ENCODE measurements at regions not wholly inside any gene's neighbourhood (a gene's known extent, or its start where the extent isn't known, plus 50 kb on each side); places are given as distances from the start of the nearest gene placed in this dataset.

GRCh38 chr16:65294165-65294564, 172.3 kb upstream of the CDH11 start:
- Histone ChIP-seq H3K9me3 (ENCODE audit: low read depth, low read length) (no peaks in the 10 kb centered on the region), H3K4me3 (no peak overlapping the region), H3K36me3 (ENCODE audit: insufficient read depth, low read length) (no peaks in the 10 kb centered on the region), H3K27ac (no peak overlapping the region), H3K9ac (ENCODE audit: insufficient read length) (no peak overlapping the region)
- no peak for DNase-seq (ENCODE audit: low read depth, low spot score)
- TF ChIP-seq POLR2AphosphoS5 (IDR thresholded peaks at IDR 0.05; ENCODE audit: borderline replicate concordance, low read depth, low read length) (no peak), EZH2 (IDR thresholded peaks at IDR 0.05) (no peak), FOXP2 (optimal IDR thresholded peaks at IDR 0.05; ENCODE audit: control extremely low read depth, extremely low read length, insufficient read depth) (no peak)

GRCh38 chr16:65289022-65289421, 167.2 kb upstream of the CDH11 start:
- Histone ChIP-seq H3K4me3 (no peak overlapping the region), H3K27ac (no peak overlapping the region), H3K9me3 (ENCODE audit: low read depth, low read length) (no peaks in the 10 kb centered on the region), H3K36me3 (ENCODE audit: insufficient read depth, low read length) (no peaks in the 10 kb centered on the region), H3K9ac (ENCODE audit: insufficient read length) (no peak overlapping the region)
- DNase-seq (ENCODE audit: low read depth, low spot score), result no peak
- TF ChIP-seq POLR2AphosphoS5 (IDR thresholded peaks at IDR 0.05; ENCODE audit: borderline replicate concordance, low read depth, low read length) (no peak), FOXP2 (optimal IDR thresholded peaks at IDR 0.05; ENCODE audit: control extremely low read depth, extremely low read length, insufficient read depth) (no peak), EZH2 (IDR thresholded peaks at IDR 0.05) (no peak)

GRCh38 chr16:65287307-65287706, 165.4 kb upstream of the CDH11 start:
- Histone ChIP-seq H3K4me3 (no peak overlapping the region), H3K27ac (no peak overlapping the region), H3K9me3 (ENCODE audit: low read depth, low read length) (no peaks in the 10 kb centered on the region), H3K36me3 (ENCODE audit: insufficient read depth, low read length) (no peaks in the 10 kb centered on the region), H3K9ac (ENCODE audit: insufficient read length) (no peak overlapping the region)
- TF ChIP-seq POLR2AphosphoS5 (IDR thresholded peaks at IDR 0.05; ENCODE audit: borderline replicate concordance, low read depth, low read length) (no peak), FOXP2 (optimal IDR thresholded peaks at IDR 0.05; ENCODE audit: control extremely low read depth, extremely low read length, insufficient read depth) (no peak), EZH2 (IDR thresholded peaks at IDR 0.05) (no peak)
- DNase-seq (ENCODE audit: low read depth, low spot score), result no peak

GRCh38 chr16:65285128-65286048, 163.5 kb upstream of the CDH11 start:
- DNase-seq (ENCODE audit: low read depth, low spot score), result no peak
- H3K9ac ChIP-seq (ENCODE audit: insufficient read length), result no peak overlapping the region

GRCh38 chr16:65284626-65285025, 162.8 kb upstream of the CDH11 start:
- TF ChIP-seq POLR2AphosphoS5 (IDR thresholded peaks at IDR 0.05; ENCODE audit: borderline replicate concordance, low read depth, low read length) (no peak), FOXP2 (optimal IDR thresholded peaks at IDR 0.05; ENCODE audit: control extremely low read depth, extremely low read length, insufficient read depth) (no peak), EZH2 (IDR thresholded peaks at IDR 0.05) (no peak)
- no peak for DNase-seq (ENCODE audit: low read depth, low spot score)
- H3K9ac ChIP-seq (ENCODE audit: insufficient read length), result no peak overlapping the region
- H3K36me3 ChIP-seq (ENCODE audit: insufficient read depth, low read length), result no peaks in the 10 kb centered on the region
- no peak overlapping the region for H3K4me3 ChIP-seq
- no peak overlapping the region for H3K27ac ChIP-seq
- no peaks in the 10 kb centered on the region for H3K9me3 ChIP-seq (ENCODE audit: low read depth, low read length)

More at GRCh38 chr16:65285128-65286048, 163.5 kb upstream of the CDH11 start:
- Histone ChIP-seq H3K4me3 (no peak overlapping the region), H3K36me3 (ENCODE audit: insufficient read depth, low read length) (no peaks in the 10 kb centered on the region), H3K9me3 (ENCODE audit: low read depth, low read length) (no peaks in the 10 kb centered on the region), H3K27ac (no peak overlapping the region)
- TF ChIP-seq POLR2AphosphoS5 (IDR thresholded peaks at IDR 0.05; ENCODE audit: borderline replicate concordance, low read depth, low read length) (no peak), FOXP2 (optimal IDR thresholded peaks at IDR 0.05; ENCODE audit: control extremely low read depth, extremely low read length, insufficient read depth) (no peak), EZH2 (IDR thresholded peaks at IDR 0.05) (no peak)

- TF ChIP-seq FOXP2 (optimal IDR thresholded peaks at IDR 0.05; ENCODE audit: control extremely low read depth, extremely low read length, insufficient read depth) (no peak), POLR2AphosphoS5 (IDR thresholded peaks at IDR 0.05; ENCODE audit: borderline replicate concordance, low read depth, low read length) (no peak), EZH2 (IDR thresholded peaks at IDR 0.05) (no peak)
- no peak for DNase-seq (ENCODE audit: low read depth, low spot score)
- Histone ChIP-seq H3K9me3 (ENCODE audit: low read depth, low read length) (no peaks in the 10 kb centered on the region), H3K27ac (no peak overlapping the region), H3K9ac (ENCODE audit: insufficient read length) (no peak overlapping the region), H3K4me3 (no peak overlapping the region), H3K36me3 (ENCODE audit: insufficient read depth, low read length) (no peaks in the 10 kb centered on the region)
Measured at GRCh38 chr16:65283181-65283651, 161.4 kb upstream of the CDH11 start.

- TF ChIP-seq POLR2AphosphoS5 (IDR thresholded peaks at IDR 0.05; ENCODE audit: borderline replicate concordance, low read depth, low read length) (no peak), EZH2 (IDR thresholded peaks at IDR 0.05) (no peak), FOXP2 (optimal IDR thresholded peaks at IDR 0.05; ENCODE audit: control extremely low read depth, extremely low read length, insufficient read depth) (no peak)
- Histone ChIP-seq H3K27ac (no peak overlapping the region), H3K36me3 (ENCODE audit: insufficient read depth, low read length) (no peaks in the 10 kb centered on the region), H3K9me3 (ENCODE audit: low read depth, low read length) (no peaks in the 10 kb centered on the region), H3K4me3 (no peak overlapping the region), H3K9ac (ENCODE audit: insufficient read length) (no peak overlapping the region)
- DNase-seq (ENCODE audit: low read depth, low spot score), result no peak
Measured at GRCh38 chr16:65281586-65281985, 159.7 kb upstream of the CDH11 start.

- no peaks in the 10 kb centered on the region for H3K36me3 ChIP-seq (ENCODE audit: insufficient read depth, low read length)
- no peak overlapping the region for H3K4me3 ChIP-seq
- DNase-seq (ENCODE audit: low read depth, low spot score), result no peak
- no peaks in the 10 kb centered on the region for H3K9me3 ChIP-seq (ENCODE audit: low read depth, low read length)
- no peak overlapping the region for H3K27ac ChIP-seq
- no peak for TF ChIP-seq EZH2 (IDR thresholded peaks at IDR 0.05)
- TF ChIP-seq FOXP2 (optimal IDR thresholded peaks at IDR 0.05; ENCODE audit: control extremely low read depth, extremely low read length, insufficient read depth), result no peak
- TF ChIP-seq POLR2AphosphoS5 (IDR thresholded peaks at IDR 0.05; ENCODE audit: borderline replicate concordance, low read depth, low read length), result no peak
- H3K9ac ChIP-seq (ENCODE audit: insufficient read length), result no peak overlapping the region
Measured at GRCh38 chr16:65280845-65281512, 159.1 kb upstream of the CDH11 start.
